ENCODE measurements at regions not wholly inside any gene's neighbourhood (a gene's known extent, or its start where the extent isn't known, plus 50 kb on each side); places are given as distances from the start of the nearest gene placed in this dataset.

DNA sequence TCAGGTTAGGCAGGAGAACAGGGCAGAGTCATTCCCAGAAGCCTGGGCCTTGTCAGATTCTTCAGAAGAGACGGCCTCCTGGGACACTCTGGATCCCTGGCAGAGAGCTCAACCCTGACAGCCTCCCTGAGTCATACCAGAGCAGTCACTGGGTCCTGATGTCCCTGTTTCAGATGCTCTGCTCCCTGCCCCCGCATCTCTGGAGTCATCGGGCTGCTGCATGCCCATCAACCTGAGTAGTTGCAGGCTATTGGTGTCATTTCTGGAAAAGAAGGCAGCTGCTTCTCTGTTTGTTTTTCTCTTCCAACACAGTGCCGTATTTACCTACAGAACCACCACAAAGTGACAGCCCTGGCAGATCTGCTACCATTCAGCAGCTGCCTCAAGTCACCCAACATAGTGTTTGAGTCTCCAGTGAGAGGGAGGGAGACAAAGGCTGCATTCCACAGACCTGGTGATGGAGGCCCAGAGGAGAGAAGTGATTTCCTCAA lies 145.1 kb downstream of the B3GNT2 start:
- no peak for TF ChIP-seq CTCF (IDR thresholded peaks at IDR 0.05; ENCODE audit: low read depth, low read length)
- H3K27ac ChIP-seq (ENCODE audit: low read depth, low read length) = no peak overlapping the region
- H3K9me3 ChIP-seq (ENCODE audit: control insufficient read depth, insufficient read depth, low read length) = no peaks in the 10 kb centered on the region
- POLR2A ChIA-PET = no interaction called here
- H3K27me3 ChIP-seq (ENCODE audit: control insufficient read depth, insufficient read depth, low read length) = no peaks in the 10 kb centered on the region
- CTCF ChIA-PET = no interaction called here
- H3K4me3 ChIP-seq (ENCODE audit: low read depth, low read length) = no peak overlapping the region
- DNase-seq (ENCODE audit: low read depth, low spot score) = no peak

DNA sequence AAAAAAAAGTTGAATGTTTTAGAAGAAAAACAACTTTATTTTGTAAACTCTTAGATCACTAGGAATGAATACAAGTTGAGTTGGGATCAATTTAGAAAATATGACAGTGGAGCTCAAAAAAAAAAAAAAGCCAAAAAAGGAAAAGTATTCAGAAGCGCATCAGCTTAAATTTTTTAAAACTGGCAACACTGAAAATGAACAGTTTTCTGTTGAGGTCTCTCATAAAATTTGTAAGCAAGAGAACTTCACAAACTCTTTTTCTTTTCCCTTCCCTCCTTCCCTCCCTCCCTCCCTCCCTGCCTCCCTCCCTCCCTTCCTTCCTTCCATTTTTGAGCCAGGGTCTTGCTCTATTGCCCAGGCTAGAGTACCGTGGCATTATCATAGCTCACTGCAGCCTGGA lies 143.9 kb downstream of the B3GNT2 start:
- no peak for DNase-seq (ENCODE audit: low read depth, low spot score)
- no peak overlapping the region for H3K27ac ChIP-seq (ENCODE audit: low read depth, low read length)
- no peak for TF ChIP-seq CTCF (IDR thresholded peaks at IDR 0.05; ENCODE audit: low read depth, low read length)
- H3K4me3 ChIP-seq (ENCODE audit: low read depth, low read length) = no peak overlapping the region
- H3K9me3 ChIP-seq (ENCODE audit: control insufficient read depth, insufficient read depth, low read length) = no peaks in the 10 kb centered on the region
- ChIA-PET CTCF (interaction anchor here (0.7 kb wide), 1 partner anchor 26 kb away, joined by 7 read pairs; no protein-coding TSS in a partner anchor), POLR2A (no interaction called here)
- H3K27me3 ChIP-seq (ENCODE audit: control insufficient read depth, insufficient read depth, low read length) = no peaks in the 10 kb centered on the region

GRCh38 chr2:62339413-62339812 lies 143.5 kb downstream of the B3GNT2 start:
- POLR2A ChIA-PET = no interaction called here
- no peak for DNase-seq (ENCODE audit: low read depth, low spot score)
- Histone ChIP-seq H3K27me3 (ENCODE audit: control insufficient read depth, insufficient read depth, low read length) (no peaks in the 10 kb centered on the region), H3K27ac (ENCODE audit: low read depth, low read length) (no peak overlapping the region), H3K9me3 (ENCODE audit: control insufficient read depth, insufficient read depth, low read length) (no peaks in the 10 kb centered on the region), H3K4me3 (ENCODE audit: low read depth, low read length) (no peak overlapping the region)
- TF ChIP-seq CTCF (IDR thresholded peaks at IDR 0.05; ENCODE audit: low read depth, low read length) = no peak
- CTCF ChIA-PET = interaction anchor here (0.7 kb wide), 1 partner anchor 26 kb away, joined by 7 read pairs; no protein-coding TSS in a partner anchor

DNA sequence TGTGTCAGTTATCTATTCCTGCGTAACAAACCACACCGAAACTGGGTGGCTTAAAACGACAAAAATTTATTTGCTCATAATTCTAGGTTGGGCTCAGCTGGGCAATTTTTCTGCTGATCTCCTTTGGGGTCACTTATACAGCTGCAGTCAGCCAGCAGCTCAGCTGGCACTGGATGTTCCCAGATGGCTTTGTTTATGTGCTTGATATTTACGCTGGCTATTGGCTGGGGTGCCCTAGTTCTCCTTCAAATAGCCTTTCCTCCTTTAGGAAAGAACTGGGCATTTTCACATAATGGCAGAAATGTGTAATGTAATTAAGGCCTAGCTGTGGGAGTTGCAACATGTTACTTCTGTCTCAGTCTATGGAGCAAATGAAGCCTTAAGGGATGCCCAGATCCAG lies 142.2 kb downstream of the B3GNT2 start:
- Histone ChIP-seq H3K9me3 (ENCODE audit: control insufficient read depth, insufficient read depth, low read length) (no peaks in the 10 kb centered on the region), H3K4me3 (ENCODE audit: low read depth, low read length) (no peak overlapping the region), H3K27ac (ENCODE audit: low read depth, low read length) (no peak overlapping the region), H3K27me3 (ENCODE audit: control insufficient read depth, insufficient read depth, low read length) (no peaks in the 10 kb centered on the region)
- ChIA-PET POLR2A (no interaction called here), CTCF (no interaction called here)
- no peak for DNase-seq (ENCODE audit: low read depth, low spot score)
- TF ChIP-seq CTCF (IDR thresholded peaks at IDR 0.05; ENCODE audit: low read depth, low read length) = no peak

DNA sequence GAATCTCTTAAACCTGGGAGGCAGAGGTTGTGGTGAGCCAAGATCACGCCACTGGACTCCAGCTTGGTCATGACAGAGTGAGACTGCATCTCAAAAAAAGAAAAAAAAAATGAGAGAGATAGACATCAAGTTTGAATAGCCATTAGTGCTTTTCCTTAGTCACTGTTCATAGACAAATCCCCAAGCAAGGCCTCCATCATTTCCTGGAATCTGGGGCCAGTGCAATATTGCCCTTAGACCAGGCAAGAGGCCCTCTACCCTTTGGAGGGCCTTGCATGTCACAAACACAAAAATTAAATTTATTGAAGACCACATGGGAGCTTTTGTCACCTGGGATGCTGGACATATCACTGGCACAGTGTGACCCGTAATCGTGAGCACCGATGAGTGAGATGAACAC lies 141.5 kb downstream of the B3GNT2 start:
- no peaks in the 10 kb centered on the region for H3K9me3 ChIP-seq (ENCODE audit: control insufficient read depth, insufficient read depth, low read length)
- no peaks in the 10 kb centered on the region for H3K27me3 ChIP-seq (ENCODE audit: control insufficient read depth, insufficient read depth, low read length)
- ChIA-PET CTCF (no interaction called here), POLR2A (no interaction called here)
- no peak for DNase-seq (ENCODE audit: low read depth, low spot score)
- no peak for TF ChIP-seq CTCF (IDR thresholded peaks at IDR 0.05; ENCODE audit: low read depth, low read length)
- no peak overlapping the region for H3K4me3 ChIP-seq (ENCODE audit: low read depth, low read length)
- H3K27ac ChIP-seq (ENCODE audit: low read depth, low read length) = no peak overlapping the region

Measured in AG04450 (cell line).